Tibial nerve (tissue), 4 donors: ENCODE measurements at regions not wholly inside any gene's neighbourhood (a gene's known extent, or its start where the extent isn't known, plus 50 kb on each side); places are given as distances from the start of the nearest gene placed in this dataset.

Experiments
- DNase-seq, 2 donors: peaks; one replicate each; pipeline ENCODE4 v3.0.0-alpha.2; 2019; ENCODE audit warnings: low spot score in 2 of 2
- H3K27ac ChIP-seq, 4 donors: fragments of 200-600 bp; sonication (generic) in 3 of 4; one replicate each; pipeline ENCODE4 v1.5.1; 2017 to 2019; ENCODE audit warnings: mild to moderate bottlenecking in 1 of 4
- H3K27me3 ChIP-seq, 2 donors: fragments of 200-600 bp; sonication (generic) in 1 of 2; one replicate each; pipeline versions ENCODE4 v1.5.1 to v1.6.0; 2017 to 2019
- H3K36me3 ChIP-seq, 3 donors: fragments of 200-600 bp; sonication (generic); one replicate each; pipeline ENCODE4 v1.5.1; 2018 to 2019
- H3K4me1 ChIP-seq, 4 donors: fragments of 200-600 bp; sonication (generic) in 3 of 4; one replicate each; pipeline ENCODE4 v1.5.1; 2017 to 2019
- H3K4me3 ChIP-seq, 4 donors: fragments of 200-600 bp; sonication (generic) in 3 of 4; one replicate each; pipeline ENCODE4 v1.5.1; 2017 to 2019; ENCODE audit warnings: mild to moderate bottlenecking in 1 of 4, moderate library complexity in 1 of 4
- H3K9me3 ChIP-seq, 4 donors: fragments of 200-600 bp; sonication (generic) in 3 of 4; one replicate each; pipeline ENCODE4 v1.5.1; 2017 to 2019
- EP300 ChIP-seq, 2 donors: sonication (generic); formaldehyde crosslinking; IDR thresholded peaks; one replicate each; pipeline ENCODE4 v1.6.1; 2017; ENCODE audit warnings: antibody characterized with exemption in 2 of 2, mild to moderate bottlenecking in 1 of 2
- POLR2A ChIP-seq, 2 donors: fragments of 450-650 bp; IDR thresholded peaks; one replicate each; pipeline ENCODE4 v1.6.1; 2017; ENCODE audit warnings: antibody characterized with exemption in 2 of 2, mild to moderate bottlenecking in 2 of 2, moderate library complexity in 2 of 2
- WGBS, 2 donors: methylation state at CpG; one replicate each; pipeline ENCODE4 v1.1.5; 2018; 5-methylcytosine and 5-hydroxymethylcytosine counted together
- TF ChIP-seq, protein P1 (sequence below), 5 experiments: fragments of 200-600 bp in 3 of 5; fragments of 450-650 bp in 2 of 5; sonication (generic) in 3 of 5; IDR thresholded peaks; one replicate each; pipeline ENCODE4 v1.5.1; 2016 to 2019; ENCODE audit warnings: antibody characterized with exemption in 5 of 5, mild to moderate bottlenecking in 3 of 5, moderate library complexity in 2 of 5

DNA sequence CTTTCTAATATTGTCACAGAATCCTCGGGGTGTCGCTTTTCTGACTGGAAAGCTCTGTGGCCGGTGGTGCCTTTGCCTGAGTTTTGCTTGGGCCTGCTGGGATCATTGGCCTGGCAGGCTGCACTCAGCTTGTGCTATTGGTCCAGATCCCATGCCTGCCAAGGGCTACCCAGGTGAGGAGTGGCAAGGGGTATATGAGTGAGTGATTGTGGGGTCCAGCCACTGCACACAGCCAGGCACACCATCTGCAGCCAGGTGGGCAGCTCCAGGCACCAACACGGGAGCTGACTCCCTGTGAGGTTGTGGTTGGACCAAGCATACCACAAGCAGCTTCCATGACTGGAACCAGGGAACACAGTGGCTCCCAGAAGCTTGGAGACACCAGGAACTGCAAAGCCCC, 557.2 kb downstream of the SI start:
- Histone ChIP-seq H3K36me3 (peaks cover 0 to 4% (median 0%) of the 10 kb centered on the region in 3 donors), H3K27me3 (no peaks in the 10 kb centered on the region), H3K4me1 (no peaks in the 10 kb centered on the region), H3K27ac (no peak overlapping the region), H3K4me3 (no peak overlapping the region), H3K9me3 (peaks cover 0 to 49% (median 3%) of the 10 kb centered on the region in 4 donors)
- no peak for TF ChIP-seq POLR2A (IDR thresholded peaks at IDR 0.05)
- TF ChIP-seq, protein P1, sequence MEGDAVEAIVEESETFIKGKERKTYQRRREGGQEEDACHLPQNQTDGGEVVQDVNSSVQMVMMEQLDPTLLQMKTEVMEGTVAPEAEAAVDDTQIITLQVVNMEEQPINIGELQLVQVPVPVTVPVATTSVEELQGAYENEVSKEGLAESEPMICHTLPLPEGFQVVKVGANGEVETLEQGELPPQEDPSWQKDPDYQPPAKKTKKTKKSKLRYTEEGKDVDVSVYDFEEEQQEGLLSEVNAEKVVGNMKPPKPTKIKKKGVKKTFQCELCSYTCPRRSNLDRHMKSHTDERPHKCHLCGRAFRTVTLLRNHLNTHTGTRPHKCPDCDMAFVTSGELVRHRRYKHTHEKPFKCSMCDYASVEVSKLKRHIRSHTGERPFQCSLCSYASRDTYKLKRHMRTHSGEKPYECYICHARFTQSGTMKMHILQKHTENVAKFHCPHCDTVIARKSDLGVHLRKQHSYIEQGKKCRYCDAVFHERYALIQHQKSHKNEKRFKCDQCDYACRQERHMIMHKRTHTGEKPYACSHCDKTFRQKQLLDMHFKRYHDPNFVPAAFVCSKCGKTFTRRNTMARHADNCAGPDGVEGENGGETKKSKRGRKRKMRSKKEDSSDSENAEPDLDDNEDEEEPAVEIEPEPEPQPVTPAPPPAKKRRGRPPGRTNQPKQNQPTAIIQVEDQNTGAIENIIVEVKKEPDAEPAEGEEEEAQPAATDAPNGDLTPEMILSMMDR (IDR thresholded peaks at IDR 0.05): no peak
- no peak for TF ChIP-seq EP300 (IDR thresholded peaks at IDR 0.05)
- 88 to 93% methylated on average over 4 of the region's 4 CpGs for WGBS, 2 donors
- DNase-seq: no peak

DNA sequence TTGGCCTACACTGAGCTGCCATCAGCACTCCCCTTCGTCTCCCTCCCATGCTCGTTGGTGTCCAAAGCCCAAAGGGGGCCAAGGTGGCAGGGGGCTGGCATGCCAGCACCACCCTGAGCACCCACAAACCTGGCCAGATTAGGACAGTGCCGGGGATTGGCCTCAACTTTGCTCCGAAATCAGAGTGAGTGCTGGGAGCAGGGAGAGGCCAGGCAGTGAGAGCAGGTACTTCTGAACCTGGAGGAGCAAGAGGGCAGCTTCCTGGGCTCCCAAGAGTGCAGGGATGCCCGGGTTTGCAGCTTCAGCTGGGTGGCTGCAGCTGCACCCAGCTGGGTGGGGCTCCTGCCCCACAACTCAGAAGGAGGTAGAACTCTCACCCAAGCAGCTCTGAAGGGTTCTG, 563.0 kb downstream of the SI start:
- TF ChIP-seq EP300 (IDR thresholded peaks at IDR 0.05) (no peak), POLR2A (IDR thresholded peaks at IDR 0.05) (no peak)
- TF ChIP-seq, protein P1 (IDR thresholded peaks at IDR 0.05): no peak
- Histone ChIP-seq H3K27ac (no peak overlapping the region), H3K4me1 (no peaks in the 10 kb centered on the region), H3K27me3 (no peaks in the 10 kb centered on the region), H3K9me3 (peaks cover 0 to 49% (median 3%) of the 10 kb centered on the region in 4 donors), H3K4me3 (no peak overlapping the region), H3K36me3 (no peaks in the 10 kb centered on the region)
- 79 to 83% methylated on average over 4 to 5 of the region's 5 CpGs for WGBS, 2 donors
- no peak for DNase-seq

DNA sequence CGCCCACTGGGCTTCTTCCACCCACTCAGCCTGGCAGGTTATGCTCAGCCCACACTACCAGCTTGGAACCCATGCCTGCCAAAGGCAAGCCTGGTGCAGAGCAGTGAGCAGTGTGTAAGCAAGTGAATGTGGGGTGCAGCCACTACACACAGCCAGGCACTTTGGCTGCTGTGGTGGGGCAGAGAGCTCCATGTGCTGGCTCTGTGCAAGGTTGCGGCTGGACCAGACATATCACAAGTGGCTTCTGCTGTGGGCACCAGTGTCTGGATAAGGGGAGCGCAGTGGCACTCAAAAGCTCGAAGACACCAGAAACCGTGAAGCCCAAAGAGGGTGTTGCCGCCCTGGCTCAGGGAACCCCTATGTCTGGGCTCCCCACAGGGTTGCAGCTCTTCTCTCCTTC, 563.7 kb downstream of the SI start:
- no peak overlapping the region for H3K27ac ChIP-seq
- no peaks in the 10 kb centered on the region for H3K27me3 ChIP-seq
- peaks cover 0 to 44% (median 3%) of the 10 kb centered on the region in 4 donors for H3K9me3 ChIP-seq
- no peak for TF ChIP-seq EP300 (IDR thresholded peaks at IDR 0.05)
- TF ChIP-seq POLR2A (IDR thresholded peaks at IDR 0.05): no peak
- TF ChIP-seq, protein P1 (IDR thresholded peaks at IDR 0.05): no peak
- no peak overlapping the region for H3K4me3 ChIP-seq
- 92 to 99% methylated on average over 6 of the region's 6 CpGs for WGBS, 2 donors
- no peaks in the 10 kb centered on the region for H3K36me3 ChIP-seq
- H3K4me1 ChIP-seq: no peaks in the 10 kb centered on the region
- no peak for DNase-seq

DNA sequence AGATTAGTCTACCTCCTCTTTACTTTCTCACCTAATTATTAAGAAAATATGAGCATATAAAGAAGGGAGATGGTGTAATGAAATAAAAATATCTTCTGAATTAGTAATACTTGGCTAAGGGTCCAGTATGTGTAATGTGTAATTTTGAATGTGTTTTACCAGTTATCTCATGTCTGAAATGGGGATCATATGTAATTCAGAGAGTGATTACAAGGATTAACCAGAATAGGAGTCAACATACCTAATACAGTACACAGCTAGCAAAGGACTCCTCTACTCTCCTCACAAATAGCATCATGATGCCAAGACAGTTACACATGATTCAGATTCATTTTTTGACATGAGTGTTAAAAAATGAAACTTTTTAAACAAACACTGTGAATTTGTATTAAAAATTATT, 570.4 kb downstream of the SI start:
- no peaks in the 10 kb centered on the region for H3K36me3 ChIP-seq
- no peaks in the 10 kb centered on the region for H3K27me3 ChIP-seq
- TF ChIP-seq EP300 (IDR thresholded peaks at IDR 0.05): no peak
- TF ChIP-seq POLR2A (IDR thresholded peaks at IDR 0.05): no peak
- TF ChIP-seq, protein P1 (IDR thresholded peaks at IDR 0.05): no peak
- peaks cover 0 to 5% (median 0%) of the 10 kb centered on the region in 4 donors for H3K9me3 ChIP-seq
- no peaks in the 10 kb centered on the region for H3K4me1 ChIP-seq
- H3K4me3 ChIP-seq: no peak overlapping the region
- H3K27ac ChIP-seq: no peak overlapping the region
- DNase-seq: no peak

DNA sequence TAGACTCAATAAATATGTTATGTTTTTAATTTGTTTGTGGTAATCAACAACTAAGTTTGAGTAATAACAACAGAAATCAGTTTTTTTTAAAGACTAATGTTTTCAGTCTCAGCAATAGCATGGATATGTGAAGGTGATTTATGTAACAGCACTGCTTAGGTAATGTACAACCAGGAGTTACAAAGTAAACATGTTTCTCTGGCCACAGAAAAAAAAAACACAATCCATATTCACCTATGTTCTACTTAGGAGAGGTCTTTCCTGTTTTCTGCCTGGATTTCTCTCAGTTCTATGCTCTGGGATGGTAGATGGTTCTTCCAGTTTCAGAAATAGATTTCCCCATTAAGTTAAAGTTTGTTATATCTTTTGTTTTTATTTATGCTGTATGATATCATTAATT, 579.4 kb downstream of the SI start:
- H3K27ac ChIP-seq: no peak overlapping the region
- H3K9me3 ChIP-seq: no peaks in the 10 kb centered on the region
- DNase-seq: no peak
- TF ChIP-seq EP300 (IDR thresholded peaks at IDR 0.05) (no peak), POLR2A (IDR thresholded peaks at IDR 0.05) (no peak)
- TF ChIP-seq, protein P1 (IDR thresholded peaks at IDR 0.05): no peak
- H3K36me3 ChIP-seq: no peaks in the 10 kb centered on the region
- H3K4me1 ChIP-seq: no peaks in the 10 kb centered on the region
- H3K4me3 ChIP-seq: no peak overlapping the region
- H3K27me3 ChIP-seq: no peaks in the 10 kb centered on the region
